DMS53 treated with DMSO at 0.1 percent for 48 hours (cell line): ENCODE measurements at regions not wholly inside any gene's neighbourhood (a gene's known extent, or its start where the extent isn't known, plus 50 kb on each side); places are given as distances from the start of the nearest gene placed in this dataset.

Source experiments
- DNase-seq: peaks from one replicate; lab custom pipeline; 2025; ENCODE audit not compliant: unreplicated experiment; lab: John Stamatoyannopoulos, UW

- DNase-seq, result no peak
Measured at GRCh38 chr13:54841682-54842081, 1813.1 kb downstream of the OLFM4 start.

GRCh38 chr13:54845351-54845965 is 1816.8 kb downstream of the OLFM4 start:
- DNase-seq, result no peak

GRCh38 chr13:54852831-54853230 is 1824.2 kb downstream of the OLFM4 start:
- peak; percentile 38 for DNase-seq

- DNase-seq, result no peak
Measured at GRCh38 chr13:54859827-54860226, 1831.2 kb downstream of the OLFM4 start.

GRCh38 chr13:54875111-54875510 is 1846.5 kb downstream of the OLFM4 start:
- no peak for DNase-seq

GRCh38 chr13:54879036-54879435 is 1850.4 kb downstream of the OLFM4 start:
- no peak for DNase-seq

- DNase-seq, result no peak
Measured at GRCh38 chr13:54884682-54885081, 1856.1 kb downstream of the OLFM4 start.

GRCh38 chr13:54890976-54891375 is 1862.4 kb downstream of the OLFM4 start:
- DNase-seq, result no peak

GRCh38 chr13:54901316-54901715 is 1872.7 kb downstream of the OLFM4 start:
- DNase-seq, result no peak

- no peak for DNase-seq
Measured at GRCh38 chr13:54912367-54912766, 1883.8 kb downstream of the OLFM4 start.

- no peak for DNase-seq
Measured at GRCh38 chr13:54913668-54914067, 1885.1 kb downstream of the OLFM4 start.

GRCh38 chr13:54927538-54927937 is 1898.9 kb downstream of the OLFM4 start:
- no peak for DNase-seq

GRCh38 chr13:54928071-54928470 is 1899.5 kb downstream of the OLFM4 start:
- DNase-seq, result no peak

GRCh38 chr13:54934121-54934520 is 1905.5 kb downstream of the OLFM4 start:
- DNase-seq, result no peak

- DNase-seq, result no peak
Measured at GRCh38 chr13:54945973-54946372, 1917.4 kb downstream of the OLFM4 start.

GRCh38 chr13:54949735-54950134 is 1921.1 kb downstream of the OLFM4 start:
- DNase-seq, result no peak

- no peak for DNase-seq
Measured at GRCh38 chr13:54950546-54950945, 1921.9 kb downstream of the OLFM4 start.

- DNase-seq, result no peak
Measured at GRCh38 chr13:54953786-54954185, 1925.2 kb downstream of the OLFM4 start.

- no peak for DNase-seq
Measured at GRCh38 chr13:54958781-54959180, 1930.2 kb downstream of the OLFM4 start.

GRCh38 chr13:54965881-54966280 is 1937.3 kb downstream of the OLFM4 start:
- no peak for DNase-seq

- DNase-seq, result no peak
Measured at GRCh38 chr13:54972838-54973237, 1944.2 kb downstream of the OLFM4 start.

- DNase-seq, result no peak
Measured at GRCh38 chr13:54975676-54976075, 1947.1 kb downstream of the OLFM4 start.

GRCh38 chr13:54980651-54981050 is 1952.0 kb downstream of the OLFM4 start:
- DNase-seq, result no peak
